ENCODE measurements at regions not wholly inside any gene's neighbourhood (a gene's known extent, or its start where the extent isn't known, plus 50 kb on each side); places are given as distances from the start of the nearest gene placed in this dataset.

DNA sequence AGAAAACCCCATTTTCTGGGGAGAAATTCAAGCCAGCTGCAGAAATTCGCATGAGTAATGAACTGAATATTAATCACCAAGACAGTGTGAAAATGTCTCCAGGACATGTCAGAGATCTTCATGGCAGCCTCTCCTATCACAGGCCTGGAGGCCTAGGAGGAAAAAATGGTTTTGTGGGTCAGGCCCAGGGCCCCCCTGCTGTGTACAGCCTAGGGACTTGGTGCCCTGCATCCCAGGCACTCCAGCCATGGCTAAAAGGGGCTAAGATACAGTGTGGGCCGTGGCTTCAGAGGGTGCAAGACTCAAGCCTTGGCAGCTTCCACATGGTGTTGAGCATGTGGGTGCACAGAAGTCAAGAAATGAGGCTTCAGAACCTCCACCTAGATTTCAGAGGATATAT lies 185.9 kb upstream of the GATB start:
- no peak for DNase-seq (ENCODE audit: low read depth in 2 of 2, low spot score in 1 of 2)

DNA sequence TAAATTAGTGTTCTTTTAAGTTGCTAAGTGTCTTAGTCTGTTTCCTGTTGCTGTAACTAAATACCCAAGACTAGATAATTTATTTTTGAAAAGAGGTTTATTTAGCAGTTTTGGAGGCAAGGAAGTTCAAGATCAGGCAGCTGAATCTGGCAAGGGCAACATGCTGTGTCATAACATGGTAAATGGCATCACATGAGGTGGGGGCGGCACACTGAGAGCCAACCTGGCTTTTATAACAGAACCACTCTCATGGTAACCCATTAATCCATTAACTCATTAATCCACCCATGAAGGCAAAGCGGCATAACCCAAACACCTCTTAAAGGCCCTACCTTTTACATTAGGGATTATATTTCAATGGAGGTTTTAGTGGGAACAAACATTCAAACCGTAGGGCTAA lies 182.2 kb upstream of the GATB start:
- DNase-seq (ENCODE audit: low read depth in 2 of 2, low spot score in 1 of 2), result no peak

DNA sequence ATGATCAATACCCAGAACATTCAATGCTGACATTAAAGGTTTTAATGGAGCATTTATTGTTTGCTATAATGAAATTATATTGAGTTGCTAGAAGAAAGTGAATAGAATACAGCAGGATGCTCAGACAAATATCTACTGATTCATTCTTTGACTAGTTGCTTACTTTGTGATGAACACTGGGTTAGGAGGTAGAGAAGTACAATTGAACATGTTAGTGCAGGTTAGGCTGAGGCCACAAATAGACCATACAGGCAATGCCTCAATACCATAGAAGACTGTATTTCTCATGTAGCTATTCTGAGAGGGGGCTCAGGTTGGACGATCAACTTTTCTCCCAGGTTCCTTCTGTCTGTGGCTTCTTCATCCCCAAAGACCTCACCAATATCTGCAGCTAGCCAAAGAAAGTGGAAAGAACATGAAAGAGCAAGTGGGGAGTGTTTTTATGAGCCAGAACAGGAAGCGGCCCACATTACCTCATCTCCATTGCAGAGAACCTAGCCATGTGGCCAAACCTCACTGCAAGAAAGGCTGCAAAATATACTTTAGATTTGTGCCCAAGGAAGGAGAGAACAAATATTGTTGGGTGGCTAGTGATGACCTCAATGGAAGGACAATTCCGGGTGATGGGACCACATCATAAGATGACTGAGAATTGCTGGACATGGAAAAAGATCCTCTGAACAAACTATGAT lies 180.3 kb upstream of the GATB start:
- DNase-seq (ENCODE audit: low read depth in 2 of 2, low spot score in 1 of 2), result no peak

DNA sequence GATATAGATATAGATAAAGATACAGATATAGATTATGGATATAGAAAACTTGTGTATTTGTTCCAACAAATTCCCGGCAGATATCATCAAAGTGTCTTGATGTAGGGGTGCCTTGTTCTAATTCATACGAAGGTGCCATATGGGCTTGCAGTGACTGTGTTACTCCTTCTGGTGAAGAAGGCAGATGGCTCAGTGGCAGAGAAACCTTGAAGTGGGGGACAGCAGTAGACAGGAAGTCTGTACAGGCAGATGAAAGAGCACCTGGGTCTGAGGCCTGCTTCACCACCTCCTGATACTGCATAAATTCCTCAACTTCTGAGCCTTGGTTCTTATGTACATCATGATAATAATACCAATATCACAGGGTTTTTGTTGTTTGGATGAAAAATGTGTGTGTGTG lies 179.5 kb upstream of the GATB start:
- DNase-seq (ENCODE audit: low read depth in 2 of 2, low spot score in 1 of 2), result no peak

DNA sequence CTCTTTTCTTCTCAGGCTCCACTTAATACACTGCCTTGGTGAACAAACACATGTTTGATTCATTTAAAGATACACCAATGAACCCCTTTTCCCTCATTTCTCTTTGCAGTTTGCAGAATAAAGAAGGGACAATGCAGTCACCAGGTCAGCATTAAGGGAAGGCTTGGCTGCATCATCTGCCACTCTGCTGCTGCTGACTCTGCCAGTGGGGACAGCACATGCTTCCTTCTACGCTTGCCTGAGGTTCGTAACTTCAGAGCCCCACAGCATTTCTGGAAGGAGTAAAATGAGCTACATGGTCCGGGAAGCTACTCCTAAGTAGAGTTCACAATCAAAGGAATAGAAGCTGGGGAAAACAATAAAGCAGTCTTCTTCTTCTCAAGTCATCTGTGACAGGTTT lies 178.9 kb upstream of the GATB start:
- no peak for DNase-seq (ENCODE audit: low read depth in 2 of 2, low spot score in 1 of 2)

- no peak for DNase-seq (ENCODE audit: low read depth in 2 of 2, low spot score in 1 of 2)
Observed at GRCh38 chr4:151935411-151935810, 174.6 kb upstream of the GATB start.

- no peak for DNase-seq (ENCODE audit: low read depth in 2 of 2, low spot score in 1 of 2)
Observed at GRCh38 chr4:151934766-151935165, 174.0 kb upstream of the GATB start.

- no peak for DNase-seq (ENCODE audit: low read depth in 2 of 2, low spot score in 1 of 2)
Observed at GRCh38 chr4:151933122-151933827, 172.5 kb upstream of the GATB start.

DNA sequence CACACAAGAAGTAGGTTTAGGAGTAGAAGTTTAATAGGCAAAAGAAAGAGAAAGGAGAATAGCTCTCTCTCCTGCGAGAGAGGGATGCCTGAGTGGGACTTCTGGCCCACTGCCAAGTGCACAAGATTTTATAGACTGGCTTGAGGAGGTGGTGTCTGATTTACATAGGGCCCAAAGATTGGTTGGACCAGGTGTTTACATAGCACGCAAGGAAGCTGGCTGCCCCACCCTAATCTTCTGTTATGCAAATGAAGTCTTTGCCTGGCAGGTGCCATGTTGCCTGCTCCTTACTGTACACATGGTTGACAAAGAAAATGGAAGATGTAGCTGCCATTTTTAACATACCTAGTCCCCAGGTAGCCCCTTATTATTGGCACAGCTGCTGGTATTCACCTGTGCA lies 170.8 kb upstream of the GATB start:
- no peak for DNase-seq (ENCODE audit: low read depth in 2 of 2, low spot score in 1 of 2)

- no peak for DNase-seq (ENCODE audit: low read depth in 2 of 2, low spot score in 1 of 2)
Observed at GRCh38 chr4:151930372-151930771, 169.6 kb upstream of the GATB start.

GRCh38 chr4:151928112-151928511 lies 167.3 kb upstream of the GATB start:
- DNase-seq (ENCODE audit: low read depth in 2 of 2, low spot score in 1 of 2), result no peak

- DNase-seq (ENCODE audit: low read depth in 2 of 2, low spot score in 1 of 2), result no peak
Observed at GRCh38 chr4:151922811-151923210, 162.0 kb upstream of the GATB start.

- DNase-seq (ENCODE audit: low read depth in 2 of 2, low spot score in 1 of 2), result no peak
Observed at GRCh38 chr4:151922306-151922705, 161.5 kb upstream of the GATB start.

GRCh38 chr4:151921811-151922210 lies 161.0 kb upstream of the GATB start:
- DNase-seq (ENCODE audit: low read depth in 2 of 2, low spot score in 1 of 2), result no peak

DNA sequence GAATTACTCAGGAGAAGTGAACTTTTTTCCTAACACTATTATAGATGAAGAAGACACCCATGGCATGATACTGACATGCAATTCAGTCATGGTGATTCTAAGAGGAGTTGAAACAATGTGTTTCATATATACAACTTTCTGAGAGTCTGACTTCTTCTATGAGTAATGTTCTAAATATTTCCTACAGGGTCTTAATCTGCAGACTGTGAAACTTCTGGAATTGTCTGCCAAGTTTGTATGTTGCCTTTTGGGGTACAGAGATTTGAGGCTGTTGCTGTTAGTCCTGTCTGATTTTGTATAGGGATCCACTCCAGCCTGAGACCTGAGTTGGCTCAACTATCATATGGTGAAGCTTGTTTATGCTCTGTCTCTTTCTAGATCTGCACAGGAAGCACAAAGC lies 160.6 kb upstream of the GATB start:
- DNase-seq (ENCODE audit: low read depth in 2 of 2, low spot score in 1 of 2), result no peak

GRCh38 chr4:151917145-151917734 lies 156.4 kb upstream of the GATB start:
- DNase-seq (ENCODE audit: low read depth in 2 of 2, low spot score in 1 of 2), result no peak

- no peak for DNase-seq (ENCODE audit: low read depth in 2 of 2, low spot score in 1 of 2)
Observed at GRCh38 chr4:151912632-151913031, 151.8 kb upstream of the GATB start.

- no peak for DNase-seq (ENCODE audit: low read depth in 2 of 2, low spot score in 1 of 2)
Observed at GRCh38 chr4:151911970-151912369, 151.2 kb upstream of the GATB start.

DNA sequence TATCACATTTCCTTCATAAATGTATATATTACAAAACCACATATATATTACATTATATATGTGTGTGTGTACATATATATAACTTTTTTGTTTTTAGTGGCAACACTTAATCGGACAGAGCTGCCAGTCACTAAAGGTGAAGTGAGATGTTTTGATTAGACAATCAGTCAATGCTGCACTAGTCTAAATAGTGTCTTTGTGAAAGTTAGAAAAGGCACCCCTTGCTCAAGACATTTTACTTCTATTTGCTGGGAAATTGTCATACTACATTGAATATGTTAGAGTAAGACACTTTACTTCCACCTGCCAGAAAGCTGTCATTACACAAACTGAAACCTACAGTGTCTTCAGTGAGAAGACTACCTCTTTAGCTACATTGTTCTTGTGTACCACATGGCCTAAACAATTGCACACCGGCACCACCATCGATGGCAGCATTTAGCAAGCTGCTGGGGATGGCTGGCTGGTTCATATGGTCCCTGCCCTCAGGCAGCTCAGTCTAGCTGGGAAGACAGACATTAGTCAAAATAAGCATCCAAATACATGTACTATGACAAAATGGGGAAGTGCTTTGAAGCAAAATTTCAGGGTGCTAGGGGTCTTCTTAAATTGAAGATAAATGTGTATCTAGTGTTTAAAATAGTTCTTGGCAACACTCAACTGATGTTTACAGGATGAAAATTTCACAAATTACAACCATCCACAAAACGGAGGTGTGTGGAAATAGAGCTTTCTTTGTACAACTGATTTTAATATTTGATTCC lies 148.1 kb upstream of the GATB start:
- DNase-seq (ENCODE audit: low read depth in 2 of 2, low spot score in 1 of 2), result no peak

DNA sequence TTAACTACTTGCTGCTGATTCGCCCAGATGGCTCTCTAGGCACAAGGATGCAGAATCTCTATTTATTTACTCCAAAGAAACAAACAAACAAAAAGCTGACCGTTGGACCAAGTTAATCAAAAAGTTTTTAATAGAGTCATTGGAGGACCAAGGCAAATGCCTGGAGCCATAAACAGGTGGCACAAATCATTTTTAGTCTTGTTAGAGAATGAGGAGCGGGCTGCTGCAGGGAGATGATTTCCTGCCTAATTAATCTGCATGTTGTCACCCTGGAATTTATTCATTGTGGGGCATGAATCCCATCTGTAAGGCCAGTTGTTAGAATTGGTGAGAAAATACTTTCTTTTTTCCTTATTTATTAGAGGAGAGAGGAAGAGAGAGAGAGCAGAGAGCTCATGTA lies 147.4 kb upstream of the GATB start:
- DNase-seq (ENCODE audit: low read depth in 2 of 2, low spot score in 1 of 2), result no peak

- DNase-seq (ENCODE audit: low read depth in 2 of 2, low spot score in 1 of 2), result no peak
Observed at GRCh38 chr4:151906438-151906837, 145.6 kb upstream of the GATB start.

DNA sequence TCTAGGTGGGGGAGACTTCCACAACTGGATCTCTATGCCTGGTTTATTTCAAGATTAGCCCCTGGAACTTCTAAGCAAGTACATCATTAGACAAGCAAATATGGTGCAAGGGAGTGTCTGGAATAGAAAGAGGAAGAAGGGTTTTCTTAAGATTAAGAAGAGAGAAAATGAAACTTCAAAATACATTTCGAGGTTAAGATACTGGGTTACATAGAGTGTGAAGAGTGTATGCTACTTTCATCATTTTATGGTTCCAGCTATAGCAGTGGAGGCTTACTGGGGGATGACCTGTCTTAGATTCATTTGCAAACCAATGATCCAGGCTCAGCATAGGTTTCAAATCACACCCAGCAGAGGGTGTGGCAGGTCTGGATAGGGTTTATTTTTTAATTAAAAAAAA lies 144.4 kb upstream of the GATB start:
- DNase-seq (ENCODE audit: low read depth in 2 of 2, low spot score in 1 of 2), result no peak

All from stimulated activated CD8-positive, alpha-beta memory T cell treated with anti-CD3 and anti-CD28 coated beads, Interleukin-4, amount 100 ng/mL, for 4 hours (primary cell).